ENCODE measurements at regions not wholly inside any gene's neighbourhood (a gene's known extent, or its start where the extent isn't known, plus 50 kb on each side); places are given as distances from the start of the nearest gene placed in this dataset.
"Not testable (repeated sequence)": the region's sequence is repeated elsewhere in the genome, so short reads cannot be mapped to it uniquely, and the experiment has no call there.

DNA sequence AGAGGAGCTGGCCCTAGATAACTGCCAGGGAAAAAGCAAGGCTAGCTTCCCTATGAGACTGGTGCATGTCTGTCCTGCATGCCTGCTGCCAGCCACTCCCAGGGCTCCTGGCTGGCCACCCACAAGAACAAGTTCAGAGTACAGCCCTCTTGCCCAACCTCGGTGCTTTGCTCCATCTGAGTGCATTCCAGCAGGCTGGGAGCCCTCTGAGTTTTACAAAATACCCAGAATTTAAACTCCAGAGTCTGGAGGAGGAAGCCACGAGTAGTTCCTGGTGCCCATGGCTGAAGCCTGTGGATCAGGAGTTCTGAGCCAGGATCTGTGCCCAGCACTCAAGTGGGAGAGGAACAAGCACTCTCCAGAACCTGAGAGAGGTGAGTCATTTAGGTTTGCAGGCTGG lies 111.6 kb downstream of the MAGEE2 start:
- DNase-seq (ENCODE audit: extremely low read depth, low read depth, low spot score): no peak

DNA sequence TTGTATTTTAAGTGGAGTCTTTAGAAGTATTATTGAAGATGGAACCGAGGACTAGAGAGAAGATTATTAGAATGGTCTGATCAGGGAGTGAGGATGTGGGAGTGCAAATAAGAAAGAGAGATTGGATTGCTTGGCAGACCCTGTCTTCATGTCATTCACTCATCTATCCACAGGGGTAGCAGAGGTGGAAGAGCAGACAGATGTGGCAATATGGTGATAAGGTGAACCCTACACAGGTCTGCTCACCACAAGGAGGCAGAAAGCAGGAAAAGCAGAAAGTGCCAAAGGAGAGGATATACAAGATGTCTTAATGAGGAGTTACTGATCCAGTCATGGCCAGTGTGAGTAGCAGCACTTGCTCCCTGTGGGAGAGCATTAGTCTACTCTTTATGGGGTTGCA lies 129.4 kb downstream of the MAGEE2 start:
- no peak for DNase-seq (ENCODE audit: extremely low read depth, low read depth, low spot score)

DNA sequence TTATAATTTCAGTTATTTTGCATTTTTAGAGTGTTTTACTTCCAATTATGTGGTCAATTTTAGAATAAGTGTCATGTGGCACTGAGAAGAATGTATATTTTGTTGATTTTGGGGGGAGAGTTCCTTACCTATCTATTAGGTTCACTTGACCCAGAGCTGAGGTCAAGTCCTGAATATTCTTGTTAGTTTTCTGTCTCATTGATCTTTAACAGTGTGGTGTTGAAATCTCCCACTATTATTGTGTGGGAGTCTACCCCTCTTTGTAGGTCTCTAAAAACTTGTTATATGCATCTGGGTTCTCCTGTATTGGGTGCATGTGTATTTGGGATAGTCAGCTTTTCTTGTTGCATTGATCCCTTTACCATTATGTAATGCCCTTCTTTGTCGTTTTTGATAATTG lies 127.0 kb upstream of the ZDHHC15 start:
- DNase-seq (ENCODE audit: extremely low read depth, low read depth, low spot score): no peak

DNA sequence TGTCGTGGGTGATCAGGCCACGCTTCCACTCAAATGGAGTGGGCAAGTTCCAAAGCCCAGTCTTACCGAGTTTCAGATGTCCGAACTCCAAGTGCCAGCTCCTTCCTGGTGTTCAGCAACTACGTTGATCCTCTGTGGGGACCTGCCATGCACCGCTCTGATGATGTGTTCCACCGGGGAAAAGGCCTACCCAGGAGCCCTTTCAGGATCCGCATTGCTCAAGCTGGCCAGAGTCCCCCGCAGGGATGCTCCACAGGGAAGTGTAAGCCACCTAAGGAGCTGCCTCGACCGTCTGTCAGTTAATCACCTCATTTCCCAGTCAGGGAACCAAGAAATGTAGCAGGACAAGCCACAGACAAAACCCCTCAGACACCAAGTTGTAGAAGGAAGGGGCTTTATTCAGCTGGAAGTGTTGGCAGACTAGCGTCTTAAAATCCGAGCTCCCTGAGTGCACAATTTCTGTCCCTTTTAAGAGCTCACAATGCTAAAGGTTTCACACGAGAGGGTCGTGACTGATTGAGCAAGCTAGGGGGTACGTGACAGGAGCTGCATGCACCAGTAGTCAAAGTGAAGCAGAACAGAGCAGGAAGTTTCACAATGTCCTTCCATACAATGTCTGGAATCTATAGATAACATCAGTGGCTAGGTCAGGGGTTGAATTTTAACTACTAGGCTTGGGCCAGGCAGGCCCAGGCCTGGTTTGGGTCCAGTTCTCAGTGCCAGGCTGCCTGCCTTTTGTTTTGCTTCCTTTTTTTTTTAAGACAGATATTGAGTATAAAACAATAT lies 126.2 kb upstream of the ZDHHC15 start:
- no peak for DNase-seq (ENCODE audit: extremely low read depth, low read depth, low spot score)

DNA sequence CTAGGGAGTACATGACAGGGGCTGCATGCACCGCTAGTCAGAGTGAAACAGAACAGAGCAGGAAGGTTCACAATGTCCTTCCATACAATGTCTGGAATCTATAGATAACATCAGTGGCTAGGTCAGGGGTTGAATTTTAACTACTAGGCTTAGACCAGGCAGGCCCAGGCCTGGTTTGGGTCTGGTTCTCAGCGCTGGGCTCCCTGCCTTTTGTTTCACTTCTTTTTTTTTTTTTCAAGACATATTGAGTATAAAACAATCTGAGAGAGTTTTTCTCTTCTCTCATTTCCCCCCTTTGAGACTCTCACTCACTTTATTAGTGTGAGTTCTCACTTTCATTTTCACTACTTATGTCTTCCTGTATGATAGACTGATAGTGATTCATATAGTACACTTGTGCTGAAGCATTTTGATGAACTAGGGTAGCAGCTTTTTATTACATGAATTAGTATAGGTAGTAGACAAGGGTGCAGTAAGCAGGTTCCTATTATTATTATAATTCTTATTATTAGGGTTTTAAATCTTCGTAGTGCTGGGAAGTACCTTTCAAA lies 120.0 kb upstream of the ZDHHC15 start:
- no peak for DNase-seq (ENCODE audit: extremely low read depth, low read depth, low spot score)

DNA sequence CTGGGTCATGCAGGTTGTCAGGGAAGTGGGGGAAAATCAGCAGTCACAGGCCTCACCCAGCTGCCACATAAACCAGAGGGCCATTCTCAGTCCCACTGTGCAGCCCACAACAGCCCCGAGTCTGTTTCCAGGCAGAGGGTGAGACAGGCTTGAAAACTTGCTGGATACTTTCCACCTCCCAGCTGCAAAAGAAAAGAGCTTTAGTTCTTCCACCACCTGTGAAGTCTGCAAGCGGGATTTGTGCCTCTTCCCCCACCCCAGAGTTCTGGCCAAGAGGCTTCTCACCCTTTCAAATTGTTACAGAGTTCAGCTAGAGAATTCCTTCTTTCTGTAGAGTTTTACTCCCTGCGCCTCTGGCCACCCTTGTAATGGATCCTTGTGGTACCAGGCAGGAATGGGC lies 115.5 kb upstream of the ZDHHC15 start:
- DNase-seq (ENCODE audit: extremely low read depth, low read depth, low spot score): no peak

DNA sequence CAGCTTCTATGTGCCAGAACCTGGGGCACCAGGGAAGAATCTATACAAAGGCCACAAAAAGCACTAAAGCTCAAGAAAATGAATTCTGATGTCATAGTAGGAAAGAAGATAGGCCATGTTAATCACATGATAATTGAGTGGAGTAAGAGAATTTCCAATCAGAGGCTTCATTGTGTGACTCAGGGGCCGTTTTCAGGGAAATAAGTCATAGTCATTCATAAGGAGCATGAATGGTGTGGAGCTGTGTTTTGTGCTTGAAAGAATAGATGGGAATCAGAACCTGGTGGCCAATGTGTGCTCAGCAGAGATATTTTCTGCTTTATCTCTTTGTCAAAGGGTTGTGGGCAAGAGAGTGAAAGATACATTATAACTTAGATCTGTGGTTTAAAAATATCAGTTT lies 102.4 kb upstream of the ZDHHC15 start:
- no peak for DNase-seq (ENCODE audit: extremely low read depth, low read depth, low spot score)

DNA sequence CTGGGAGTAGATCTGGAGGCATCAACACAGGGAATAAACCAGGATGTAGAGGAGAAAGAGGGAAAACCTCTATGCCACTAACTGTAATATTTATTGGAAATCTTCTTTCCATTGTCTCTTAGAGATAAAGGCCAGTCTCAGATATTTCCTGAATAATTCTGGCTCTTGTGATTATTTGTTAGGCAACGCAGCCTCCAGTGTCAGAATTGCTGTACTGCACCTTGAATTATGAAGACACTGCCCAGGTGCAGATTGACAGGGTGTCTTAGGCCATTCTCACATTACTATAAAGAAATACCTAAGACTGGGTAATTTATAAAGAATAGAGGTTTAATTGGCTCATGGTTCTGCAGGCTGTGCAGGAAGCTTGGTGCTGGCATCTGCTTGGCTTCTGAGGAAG lies 100.7 kb upstream of the ZDHHC15 start:
- DNase-seq (ENCODE audit: extremely low read depth, low read depth, low spot score): no peak

DNA sequence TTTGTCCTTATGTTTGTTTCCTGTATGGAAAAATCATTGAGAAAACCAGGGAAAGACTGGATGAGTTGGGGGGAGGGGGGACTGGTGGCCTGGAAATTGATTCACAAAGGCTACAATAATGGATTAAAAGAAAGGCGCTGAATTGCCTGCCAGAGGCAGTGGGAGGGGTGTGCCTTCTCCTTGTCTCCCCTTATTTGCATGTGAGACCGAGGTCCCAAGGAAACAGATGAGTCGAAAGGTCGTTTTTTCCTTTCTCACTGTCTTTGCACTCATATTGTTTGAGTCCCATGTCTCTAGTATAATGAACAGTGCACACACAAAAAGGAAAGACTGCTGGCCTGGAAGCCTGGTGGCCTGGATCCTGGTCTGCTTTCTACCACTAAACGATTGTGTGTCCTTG lies 86.6 kb upstream of the ZDHHC15 start:
- DNase-seq (ENCODE audit: extremely low read depth, low read depth, low spot score): no peak

DNA sequence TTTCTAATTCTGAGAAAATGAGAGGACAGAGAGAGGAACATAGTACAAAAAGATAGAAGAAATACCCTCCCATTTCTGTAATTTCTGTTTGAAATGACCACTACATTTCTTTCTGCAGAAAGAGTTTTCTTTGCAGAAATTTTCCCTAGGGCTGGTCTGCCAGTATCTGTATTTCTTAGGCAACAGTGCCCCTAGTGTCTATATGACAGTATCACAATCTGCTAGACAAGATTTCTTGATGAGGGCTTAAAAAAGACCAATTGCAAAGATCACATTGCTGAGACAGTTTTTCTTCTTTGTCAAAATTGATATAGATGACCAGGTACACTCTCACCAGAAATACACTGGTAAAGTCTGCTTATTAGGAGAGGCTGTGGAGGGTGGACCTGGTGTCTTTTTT lies 81.0 kb upstream of the ZDHHC15 start:
- peak; percentile 3 for DNase-seq (ENCODE audit: extremely low read depth, low read depth, low spot score)

DNA sequence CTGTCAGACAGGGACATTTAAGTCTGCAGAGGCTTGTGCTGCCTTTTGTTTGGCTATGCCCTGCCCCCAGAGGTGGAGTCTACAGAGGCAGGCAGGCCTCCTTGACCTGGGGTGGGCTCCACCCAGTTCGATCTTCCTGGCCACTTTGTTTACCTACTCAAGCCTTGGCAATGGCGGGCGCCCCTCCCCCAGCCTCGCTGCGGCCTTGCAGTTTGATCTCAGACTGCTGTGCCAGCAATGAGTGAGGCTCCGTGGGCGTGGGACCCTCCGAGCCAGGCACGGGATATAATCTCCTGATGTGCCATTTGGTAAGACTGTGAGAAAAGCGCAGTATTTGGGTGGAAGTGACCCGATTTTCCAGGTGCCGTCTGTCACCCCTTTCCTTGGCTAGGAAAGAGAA lies 79.2 kb upstream of the ZDHHC15 start:
- DNase-seq (ENCODE audit: extremely low read depth, low read depth, low spot score): not testable (repeated sequence)

DNA sequence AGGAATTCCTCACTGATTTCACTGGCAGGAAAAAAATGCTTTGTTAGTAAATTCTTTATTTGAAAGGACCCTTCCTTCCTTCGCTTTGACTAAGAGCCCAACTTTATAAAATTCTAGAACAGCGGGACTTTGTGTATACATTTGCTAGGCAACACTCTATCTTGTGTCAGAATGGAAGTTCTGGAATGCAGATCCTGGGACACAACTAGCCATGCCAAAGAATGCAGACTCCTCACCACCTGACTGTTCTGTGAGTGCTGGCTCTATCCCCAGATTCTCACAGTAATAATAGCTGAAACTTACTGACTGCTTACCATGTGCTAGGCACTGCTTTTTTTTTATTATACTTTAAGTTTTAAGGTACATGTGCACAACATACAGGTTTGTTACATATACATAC lies 73.3 kb upstream of the ZDHHC15 start:
- DNase-seq (ENCODE audit: extremely low read depth, low read depth, low spot score): no peak

DNA sequence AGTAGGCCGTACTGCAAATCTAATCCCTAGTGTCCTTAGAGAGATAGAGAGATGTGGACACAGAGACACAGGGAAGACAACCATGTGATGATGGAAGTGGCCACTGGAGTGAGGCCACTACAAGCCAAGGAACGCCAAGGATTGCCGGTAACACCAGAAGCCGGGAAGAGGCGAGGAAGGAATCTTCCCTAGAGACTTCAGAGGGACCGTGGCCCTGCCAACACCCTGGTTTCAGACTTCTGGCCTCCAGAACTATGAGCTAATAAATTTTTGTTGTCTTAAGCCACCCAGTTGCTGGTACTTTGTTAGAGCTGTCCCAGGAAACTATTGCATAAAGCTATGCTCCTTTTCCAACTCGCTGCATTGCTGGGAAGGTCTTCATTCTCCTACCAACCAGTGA lies 70.3 kb upstream of the ZDHHC15 start:
- DNase-seq (ENCODE audit: extremely low read depth, low read depth, low spot score): not testable (repeated sequence)

DNA sequence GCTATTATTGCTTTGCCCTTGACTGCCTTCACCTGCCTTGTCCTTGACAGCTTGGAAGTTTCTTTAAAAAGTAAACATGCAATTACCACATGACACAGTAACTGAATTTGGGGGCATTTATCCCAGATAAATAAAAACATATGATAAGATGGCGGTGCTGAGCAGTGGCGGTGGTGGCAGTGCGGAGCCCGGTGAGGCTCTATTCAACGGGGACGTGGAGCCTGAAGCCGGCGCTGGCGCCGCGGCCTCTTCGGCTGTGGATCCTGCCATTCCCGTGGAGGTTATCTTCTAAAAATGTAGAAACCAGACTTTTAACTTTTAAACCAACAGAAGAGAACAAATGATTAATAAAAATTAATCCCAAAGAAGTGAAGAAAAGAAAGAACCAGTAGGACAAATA lies 59.7 kb upstream of the ZDHHC15 start:
- no peak for DNase-seq (ENCODE audit: extremely low read depth, low read depth, low spot score)
